Esophagus muscularis mucosa (tissue), 4 donors: ENCODE measurements at regions not wholly inside any gene's neighbourhood (a gene's known extent, or its start where the extent isn't known, plus 50 kb on each side); places are given as distances from the start of the nearest gene placed in this dataset.

Source experiments
- DNase-seq: peaks from one replicate; pipeline ENCODE4 v3.0.0-alpha.2; 2017; ENCODE audit errors: extremely low spot score
- H3K27ac ChIP-seq, 4 donors: fragments of 200-600 bp; sonication (generic); replicated peaks in 1 of 4; 1 replicate in 3 of 4; 2 replicates in 1 of 4; pipeline ENCODE4 v1.5.1; 2016 to 2019; ENCODE audit warnings: mild to moderate bottlenecking in 1 of 4
- H3K27me3 ChIP-seq, 4 donors: fragments of 200-600 bp; sonication (generic); one replicate each; pipeline versions ENCODE4 v1.5.1 to v1.6.0; 2016 to 2019
- H3K36me3 ChIP-seq, 4 donors: fragments of 200-600 bp; sonication (generic); one replicate each; pipeline ENCODE4 v1.5.1; 2016 to 2019
- H3K4me1 ChIP-seq, 4 donors: fragments of 200-600 bp; sonication (generic); one replicate each; pipeline ENCODE4 v1.5.1; 2016 to 2019
- H3K4me3 ChIP-seq, 4 donors: fragments of 200-600 bp; sonication (generic); 1 replicate in 2 of 4; 2 replicates in 2 of 4; pipeline ENCODE4 v1.5.1; 2016 to 2019; ENCODE audit warnings: mild to moderate bottlenecking in 4 of 4, moderate library complexity in 1 of 4
- H3K9me3 ChIP-seq, 4 donors: fragments of 200-600 bp; sonication (generic); 1 replicate in 3 of 4; 2 replicates in 1 of 4; pipeline ENCODE4 v1.5.1; 2016 to 2019
- EP300 ChIP-seq: sonication (generic); formaldehyde crosslinking; IDR thresholded peaks from one replicate; pipeline ENCODE4 v1.6.1; 2017; ENCODE audit warnings: antibody characterized with exemption
- POLR2A ChIP-seq: fragments of 450-650 bp; IDR thresholded peaks from one replicate; pipeline ENCODE4 v1.6.1; 2017; ENCODE audit warnings: antibody characterized with exemption, moderate library complexity, mild to moderate bottlenecking, low read depth
- POLR2AphosphoS5 ChIP-seq, 2 donors: sonication (generic); formaldehyde crosslinking; IDR thresholded peaks; one replicate each; pipeline ENCODE4 v1.6.1; 2017; ENCODE audit warnings: antibody characterized with exemption in 2 of 2
- WGBS: methylation state at CpG from one replicate; pipeline ENCODE4 v1.1.5; 2018; 5-methylcytosine and 5-hydroxymethylcytosine counted together
- intact Hi-C: fragments of 100-400 bp; cut with DNase I; formaldehyde crosslinking; loops from one replicate; pipeline ENCODE4 v1.15.1; 2023
- TF ChIP-seq, protein P1 (sequence below), 3 experiments: fragments of 200-600 bp in 2 of 3; fragments of 450-650 bp in 1 of 3; sonication (generic) in 2 of 3; IDR thresholded peaks; one replicate each; pipeline ENCODE4 v1.5.1; 2017 to 2019; ENCODE audit warnings: antibody characterized with exemption in 3 of 3, mild to moderate bottlenecking in 2 of 3, moderate library complexity in 1 of 3

DNA sequence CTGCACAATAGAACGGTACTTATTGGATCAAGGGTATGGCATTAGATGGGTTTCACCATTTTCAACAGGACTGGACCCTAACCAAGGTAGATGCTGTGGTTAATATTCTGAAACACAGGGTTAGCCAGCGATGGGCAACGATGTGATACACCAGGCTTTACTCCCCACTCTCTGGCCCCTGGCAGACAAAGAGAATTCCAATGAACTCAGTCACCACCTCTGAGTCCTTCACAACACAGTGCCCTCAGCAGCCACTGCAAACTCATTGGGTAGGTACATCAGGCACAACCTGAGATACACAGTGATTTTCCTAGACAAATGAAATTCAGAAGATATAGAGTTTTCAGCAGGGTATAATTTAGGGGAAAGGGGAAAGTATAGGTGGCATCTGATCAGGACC lies 634.5 kb downstream of the ZEB2 start:
- 92% methylated on average over 3 of the region's 3 CpGs for WGBS
- intact Hi-C loops, result no loop called here

DNA sequence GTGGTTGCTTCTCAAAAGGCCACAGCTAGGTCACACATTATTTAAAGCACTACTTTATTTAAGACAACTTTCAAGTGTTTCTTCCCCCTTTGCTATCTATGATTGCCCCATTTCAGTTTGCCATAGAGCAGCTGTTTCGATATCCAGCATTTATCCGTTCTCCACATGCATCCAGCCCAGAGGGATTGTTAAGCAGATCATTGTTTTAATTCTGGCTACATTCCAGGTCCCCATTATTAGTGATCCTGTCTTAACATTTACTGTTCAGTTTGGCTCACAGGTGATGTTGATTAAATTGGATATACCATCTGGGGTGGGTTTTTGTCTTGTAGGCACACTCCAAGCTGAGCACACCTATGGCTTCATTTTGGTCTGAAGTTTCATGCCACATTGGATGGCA lies 638.7 kb downstream of the ZEB2 start:
- H3K27ac ChIP-seq, result no peak overlapping the region
- no peaks in the 10 kb centered on the region for H3K4me1 ChIP-seq
- no peaks in the 10 kb centered on the region for H3K9me3 ChIP-seq
- WGBS, result 84% methylated on average over 2 of the region's 2 CpGs
- no peaks in the 10 kb centered on the region for H3K27me3 ChIP-seq
- TF ChIP-seq POLR2A (no peak), EP300 (no peak), POLR2AphosphoS5 (IDR thresholded peaks at IDR 0.05) (no peak)
- TF ChIP-seq, protein P1, sequence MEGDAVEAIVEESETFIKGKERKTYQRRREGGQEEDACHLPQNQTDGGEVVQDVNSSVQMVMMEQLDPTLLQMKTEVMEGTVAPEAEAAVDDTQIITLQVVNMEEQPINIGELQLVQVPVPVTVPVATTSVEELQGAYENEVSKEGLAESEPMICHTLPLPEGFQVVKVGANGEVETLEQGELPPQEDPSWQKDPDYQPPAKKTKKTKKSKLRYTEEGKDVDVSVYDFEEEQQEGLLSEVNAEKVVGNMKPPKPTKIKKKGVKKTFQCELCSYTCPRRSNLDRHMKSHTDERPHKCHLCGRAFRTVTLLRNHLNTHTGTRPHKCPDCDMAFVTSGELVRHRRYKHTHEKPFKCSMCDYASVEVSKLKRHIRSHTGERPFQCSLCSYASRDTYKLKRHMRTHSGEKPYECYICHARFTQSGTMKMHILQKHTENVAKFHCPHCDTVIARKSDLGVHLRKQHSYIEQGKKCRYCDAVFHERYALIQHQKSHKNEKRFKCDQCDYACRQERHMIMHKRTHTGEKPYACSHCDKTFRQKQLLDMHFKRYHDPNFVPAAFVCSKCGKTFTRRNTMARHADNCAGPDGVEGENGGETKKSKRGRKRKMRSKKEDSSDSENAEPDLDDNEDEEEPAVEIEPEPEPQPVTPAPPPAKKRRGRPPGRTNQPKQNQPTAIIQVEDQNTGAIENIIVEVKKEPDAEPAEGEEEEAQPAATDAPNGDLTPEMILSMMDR (IDR thresholded peaks at IDR 0.05), result no peak
- DNase-seq, result no peak
- H3K4me3 ChIP-seq, result no peak overlapping the region
- intact Hi-C loops, result no loop called here
- H3K36me3 ChIP-seq, result no peaks in the 10 kb centered on the region

More for the DNA sequence above, 634.5 kb downstream of the ZEB2 start:
- Histone ChIP-seq H3K9me3 (no peaks in the 10 kb centered on the region), H3K27me3 (no peaks in the 10 kb centered on the region), H3K4me3 (no peak overlapping the region), H3K36me3 (no peaks in the 10 kb centered on the region), H3K27ac (no peak overlapping the region), H3K4me1 (no peaks in the 10 kb centered on the region)
- no peak for DNase-seq
- TF ChIP-seq POLR2A (no peak), POLR2AphosphoS5 (IDR thresholded peaks at IDR 0.05) (no peak), EP300 (no peak)
- TF ChIP-seq, protein P1 (IDR thresholded peaks at IDR 0.05), result no peak

DNA sequence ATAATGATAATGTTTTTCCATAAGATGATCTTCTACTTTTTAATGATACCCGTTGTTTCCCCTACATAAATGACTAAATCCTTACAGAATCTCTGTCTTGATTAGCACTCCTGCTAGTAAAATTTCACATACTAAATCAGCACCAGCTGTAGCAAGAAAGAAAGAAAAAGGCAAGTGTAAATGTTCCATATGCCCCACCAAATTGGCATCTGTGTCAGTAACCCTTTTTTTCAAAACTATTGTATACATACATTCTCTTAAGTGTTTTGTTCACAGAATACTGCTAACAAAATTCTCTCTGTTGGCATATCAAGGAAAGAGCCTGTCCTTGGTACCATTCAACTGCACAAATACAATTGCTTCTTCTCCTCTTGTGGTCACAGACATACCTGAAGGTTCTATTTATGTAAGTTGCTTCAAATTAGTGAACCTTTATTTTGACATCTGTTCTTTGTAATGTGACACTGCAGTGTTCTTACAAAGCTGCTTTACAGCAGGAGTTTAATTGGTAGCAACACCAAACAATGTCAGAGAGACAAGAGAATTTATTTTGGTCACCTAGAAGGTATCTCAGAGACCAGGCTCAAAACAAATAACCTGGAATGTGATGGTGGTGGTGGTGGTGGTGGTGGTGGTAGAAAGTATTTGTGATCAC lies 641.9 kb downstream of the ZEB2 start:
- Histone ChIP-seq H3K4me3 (no peak overlapping the region), H3K27me3 (no peaks in the 10 kb centered on the region), H3K9me3 (no peaks in the 10 kb centered on the region), H3K36me3 (no peaks in the 10 kb centered on the region), H3K4me1 (no peaks in the 10 kb centered on the region), H3K27ac (no peak overlapping the region)
- intact Hi-C loops, result no loop called here
- 75% methylated on average over 1 of the region's 1 CpG for WGBS
- TF ChIP-seq EP300 (no peak), POLR2AphosphoS5 (IDR thresholded peaks at IDR 0.05) (no peak), POLR2A (no peak)
- TF ChIP-seq, protein P1 (IDR thresholded peaks at IDR 0.05), result no peak
- DNase-seq, result no peak

DNA sequence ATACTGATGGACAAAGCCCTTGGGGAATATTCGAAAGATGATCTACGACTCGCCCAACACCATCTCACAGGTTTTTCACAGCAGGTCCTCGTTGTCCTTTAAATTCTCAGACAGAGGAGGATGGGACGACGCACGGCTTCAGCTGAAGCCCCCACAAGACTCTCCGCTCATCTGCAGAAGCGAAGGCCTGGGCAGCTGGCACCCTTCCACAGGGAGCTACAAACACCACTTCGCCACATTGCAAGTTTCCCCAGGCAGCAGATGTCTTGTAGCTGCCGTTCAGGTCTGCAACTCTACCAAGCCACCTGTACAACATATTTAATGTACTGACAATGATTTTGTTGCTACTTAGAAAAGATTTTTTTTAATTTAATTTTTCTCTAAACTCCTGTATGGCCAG lies 642.9 kb downstream of the ZEB2 start:
- no peaks in the 10 kb centered on the region for H3K9me3 ChIP-seq
- TF ChIP-seq POLR2A (no peak), POLR2AphosphoS5 (IDR thresholded peaks at IDR 0.05) (no peak), EP300 (no peak)
- TF ChIP-seq, protein P1 (IDR thresholded peaks at IDR 0.05), result no peak
- H3K4me3 ChIP-seq, result no peak overlapping the region
- no peaks in the 10 kb centered on the region for H3K4me1 ChIP-seq
- H3K27ac ChIP-seq, result no peak overlapping the region
- WGBS, result 68% methylated on average over 11 of the region's 11 CpGs
- no peaks in the 10 kb centered on the region for H3K36me3 ChIP-seq
- no peak for DNase-seq
- intact Hi-C loops, result no loop called here
- no peaks in the 10 kb centered on the region for H3K27me3 ChIP-seq
